ENCODE measurements at regions not wholly inside any gene's neighbourhood (a gene's known extent, or its start where the extent isn't known, plus 50 kb on each side); places are given as distances from the start of the nearest gene placed in this dataset.
"Not testable (repeated sequence)": the region's sequence is repeated elsewhere in the genome, so short reads cannot be mapped to it uniquely, and the experiment has no call there.

DNA sequence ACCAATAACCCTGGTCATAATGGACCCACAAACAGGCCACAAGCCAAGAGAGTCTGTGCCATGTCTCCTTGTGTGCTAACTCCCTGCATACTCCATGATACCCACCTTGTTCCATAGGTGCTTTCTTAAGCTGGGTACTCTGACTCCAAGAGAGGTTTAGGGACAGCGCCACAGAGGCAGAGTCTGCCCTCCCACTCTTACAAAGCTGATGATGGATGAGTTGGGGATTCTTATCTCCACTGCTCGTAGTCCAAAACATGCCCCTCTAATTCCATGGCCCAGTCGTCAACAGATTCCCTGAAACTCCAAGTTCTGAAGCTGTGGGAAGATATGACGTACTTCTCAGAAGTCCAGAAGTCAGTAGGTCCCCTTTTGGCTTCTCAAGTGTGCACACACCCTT, 184.4 kb upstream of the CCL2 start:
- no peaks in the 10 kb centered on the region for H3K4me1 Mint-ChIP-seq (ENCODE audit: low read depth)
- no peaks in the 10 kb centered on the region for H3K36me3 Mint-ChIP-seq (ENCODE audit: low read depth)
- DNase-seq = no peak
- H3K27ac Mint-ChIP-seq = no peak overlapping the region
- no peaks in the 10 kb centered on the region for H3K9me3 Mint-ChIP-seq
- H3K4me3 Mint-ChIP-seq = no peak overlapping the region
- H3K27me3 Mint-ChIP-seq = no peaks in the 10 kb centered on the region

DNA sequence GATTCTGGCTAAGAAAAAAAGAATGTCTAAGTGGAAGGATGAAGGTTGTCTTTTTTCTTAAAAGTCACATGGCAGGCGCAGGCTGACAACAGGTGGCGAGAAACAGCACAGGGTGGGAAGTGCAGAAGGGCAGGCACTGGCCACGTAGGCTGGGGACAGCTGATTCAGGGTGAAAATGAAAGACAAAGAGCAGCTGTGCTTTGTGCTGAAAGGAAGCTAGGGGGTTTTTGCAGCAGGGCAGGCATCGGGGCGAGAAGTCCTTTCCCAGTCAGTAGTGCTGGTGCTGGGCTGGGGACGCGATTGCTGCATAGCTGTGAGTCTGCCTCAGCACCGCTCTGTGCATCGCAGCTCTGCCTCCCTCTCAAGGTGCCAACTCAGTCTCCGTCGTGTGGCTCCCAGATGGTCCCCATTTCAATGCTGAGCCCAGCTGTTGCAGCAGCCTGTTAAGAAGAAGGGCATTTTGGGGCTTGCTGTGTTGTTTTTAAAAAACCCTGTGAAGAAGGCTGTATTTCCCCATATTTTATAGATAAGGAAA, 183.1 kb upstream of the CCL2 start:
- H3K9me3 Mint-ChIP-seq = no peaks in the 10 kb centered on the region
- no peaks in the 10 kb centered on the region for H3K4me1 Mint-ChIP-seq (ENCODE audit: low read depth)
- DNase-seq = no peak
- no peaks in the 10 kb centered on the region for H3K27me3 Mint-ChIP-seq
- H3K36me3 Mint-ChIP-seq (ENCODE audit: low read depth) = no peaks in the 10 kb centered on the region
- H3K4me3 Mint-ChIP-seq = no peak overlapping the region
- no peak overlapping the region for H3K27ac Mint-ChIP-seq

DNA sequence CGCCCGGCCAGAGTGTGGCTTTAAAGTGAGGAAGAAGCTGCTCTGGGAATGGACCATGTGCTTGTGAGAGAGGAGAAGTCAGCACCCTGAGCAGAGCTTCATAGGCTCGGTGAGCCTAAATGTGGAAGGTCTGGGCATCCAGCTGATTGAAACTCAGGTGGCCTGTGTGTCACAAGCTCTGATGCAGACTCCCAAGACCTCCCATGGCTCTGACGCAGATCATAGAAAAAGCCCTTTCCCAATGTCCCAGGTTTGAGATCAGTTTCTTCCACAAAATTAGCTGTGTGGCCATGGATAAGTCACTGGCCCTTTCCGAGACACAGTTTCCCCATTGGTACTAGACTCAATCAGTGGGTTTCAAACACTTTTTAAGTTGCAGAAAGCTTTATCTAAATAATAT, 180.0 kb upstream of the CCL2 start:
- Mint-ChIP-seq H3K4me1 (ENCODE audit: low read depth) (no peaks in the 10 kb centered on the region), H3K9me3 (no peaks in the 10 kb centered on the region), H3K36me3 (ENCODE audit: low read depth) (no peaks in the 10 kb centered on the region), H3K4me3 (no peak overlapping the region), H3K27me3 (peaks cover 20% of the 10 kb centered on the region), H3K27ac (no peak overlapping the region)
- no peak for DNase-seq

DNA sequence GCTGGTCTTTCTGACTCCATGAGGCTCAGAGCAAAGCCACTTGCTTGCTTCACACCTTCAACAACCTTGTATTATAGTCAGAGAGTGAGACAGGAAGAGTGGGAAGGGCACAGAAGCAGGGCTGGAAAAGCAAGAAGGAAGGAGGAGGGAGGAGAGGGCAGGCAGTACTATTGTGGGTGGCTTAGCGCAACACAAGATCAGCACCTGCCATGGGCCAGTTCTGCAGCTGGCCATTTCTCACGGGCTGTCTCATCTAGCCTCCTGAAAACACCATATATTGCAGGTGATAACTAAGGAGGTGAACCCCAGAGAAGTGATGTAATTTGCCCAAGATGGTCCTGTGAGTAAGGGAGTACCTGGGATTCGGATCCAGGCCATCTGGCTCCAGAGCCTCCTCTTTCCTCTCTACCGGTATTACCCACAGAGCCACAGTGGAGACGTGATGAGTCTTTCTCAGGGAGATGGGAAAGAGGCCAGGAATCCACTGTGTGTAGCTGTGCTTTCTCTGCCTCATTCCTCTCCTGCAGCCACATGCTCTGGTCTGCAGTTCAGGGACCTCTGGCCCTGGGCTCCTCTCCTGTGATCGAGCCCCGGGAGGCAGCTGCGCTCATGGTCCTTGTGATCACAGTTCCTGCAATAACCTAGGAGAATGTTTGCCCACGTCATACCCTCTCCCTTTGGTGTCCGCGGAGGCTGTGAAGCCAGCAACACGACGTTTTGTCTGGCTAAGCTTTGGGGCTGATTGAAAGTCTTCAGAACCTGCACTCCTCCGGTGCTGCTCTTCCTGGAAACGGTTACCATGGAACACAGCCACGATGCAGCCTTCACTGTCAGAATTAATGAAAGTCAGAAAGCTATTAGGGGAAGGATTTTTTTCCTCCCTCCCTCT, 178.1 kb upstream of the CCL2 start:
- Mint-ChIP-seq H3K36me3 (ENCODE audit: low read depth) (no peaks in the 10 kb centered on the region), H3K4me3 (no peak overlapping the region), H3K27me3 (peaks cover 23% of the 10 kb centered on the region), H3K27ac (no peak overlapping the region), H3K9me3 (no peaks in the 10 kb centered on the region), H3K4me1 (ENCODE audit: low read depth) (no peaks in the 10 kb centered on the region)
- DNase-seq = no peak

DNA sequence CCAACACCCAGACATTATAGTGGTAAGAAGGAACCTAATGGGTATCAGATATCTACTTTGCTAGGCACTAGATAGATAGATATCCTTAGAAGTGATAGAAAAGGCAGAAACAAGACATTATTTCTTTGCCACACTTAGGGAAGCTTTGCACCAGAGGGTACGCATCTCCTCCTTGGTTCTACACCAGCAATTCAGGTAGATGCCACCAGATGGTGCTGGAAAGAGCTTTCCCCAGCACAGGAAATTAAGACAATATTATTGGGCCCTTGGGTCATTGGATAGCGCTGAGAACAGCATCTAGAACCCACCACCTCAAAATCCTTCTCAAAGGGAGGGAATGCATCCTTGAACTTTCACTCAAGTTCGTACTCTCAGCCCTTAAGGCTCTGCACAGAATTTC, 173.8 kb upstream of the CCL2 start:
- DNase-seq = no peak
- no peak overlapping the region for H3K4me3 Mint-ChIP-seq
- H3K9me3 Mint-ChIP-seq = no peaks in the 10 kb centered on the region
- no peak overlapping the region for H3K27ac Mint-ChIP-seq
- H3K27me3 Mint-ChIP-seq = peaks cover 23% of the 10 kb centered on the region
- H3K36me3 Mint-ChIP-seq (ENCODE audit: low read depth) = no peaks in the 10 kb centered on the region
- no peaks in the 10 kb centered on the region for H3K4me1 Mint-ChIP-seq (ENCODE audit: low read depth)

DNA sequence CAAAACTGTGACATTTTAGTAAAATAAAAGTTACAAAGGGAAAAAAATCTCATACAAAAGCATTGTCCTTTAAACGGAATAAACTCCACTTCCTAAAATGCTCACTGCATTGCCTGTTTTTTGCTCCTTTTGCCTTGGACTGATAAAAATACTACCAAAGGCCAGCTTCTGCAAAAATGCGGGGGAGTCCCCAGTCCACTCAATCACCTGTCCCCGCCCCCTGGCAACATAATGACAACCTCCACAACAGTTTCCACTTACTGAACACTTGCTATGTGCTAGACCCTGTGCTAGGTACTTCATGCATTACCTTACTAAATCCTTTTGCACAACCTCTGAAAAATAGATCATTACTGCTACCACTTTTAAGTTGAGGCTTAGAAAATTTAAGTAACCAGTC, 172.7 kb upstream of the CCL2 start:
- no peaks in the 10 kb centered on the region for H3K4me1 Mint-ChIP-seq (ENCODE audit: low read depth)
- H3K27ac Mint-ChIP-seq = no peak overlapping the region
- H3K4me3 Mint-ChIP-seq = no peak overlapping the region
- H3K9me3 Mint-ChIP-seq = no peaks in the 10 kb centered on the region
- H3K36me3 Mint-ChIP-seq (ENCODE audit: low read depth) = no peaks in the 10 kb centered on the region
- H3K27me3 Mint-ChIP-seq = peaks cover 23% of the 10 kb centered on the region
- DNase-seq = no peak

DNA sequence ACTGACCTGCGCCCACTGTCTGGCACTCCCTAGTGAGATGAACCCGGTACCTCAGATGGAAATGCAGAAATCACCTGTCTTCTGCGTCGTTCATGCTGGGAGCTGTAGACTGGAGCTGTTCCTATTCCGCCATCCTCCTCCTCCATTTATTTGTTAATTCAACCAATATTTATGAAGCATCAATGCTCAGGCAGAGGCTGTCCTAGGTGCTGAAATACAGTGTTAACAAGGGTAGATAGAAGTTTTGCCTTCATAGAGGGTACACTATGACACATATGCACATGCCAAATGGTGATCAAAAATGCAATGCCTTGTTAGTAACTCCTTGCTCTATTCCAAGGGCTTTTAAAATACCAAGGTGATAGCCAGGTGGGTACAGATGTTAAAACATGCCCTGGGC, 166.0 kb upstream of the CCL2 start:
- H3K27ac Mint-ChIP-seq; DNase-seq; H3K4me3 Mint-ChIP-seq; H3K36me3 Mint-ChIP-seq (ENCODE audit: low read depth); H3K4me1 Mint-ChIP-seq (ENCODE audit: low read depth); H3K9me3 Mint-ChIP-seq: not testable (repeated sequence)
- H3K27me3 Mint-ChIP-seq = peaks cover 34% of the 10 kb centered on the region

DNA sequence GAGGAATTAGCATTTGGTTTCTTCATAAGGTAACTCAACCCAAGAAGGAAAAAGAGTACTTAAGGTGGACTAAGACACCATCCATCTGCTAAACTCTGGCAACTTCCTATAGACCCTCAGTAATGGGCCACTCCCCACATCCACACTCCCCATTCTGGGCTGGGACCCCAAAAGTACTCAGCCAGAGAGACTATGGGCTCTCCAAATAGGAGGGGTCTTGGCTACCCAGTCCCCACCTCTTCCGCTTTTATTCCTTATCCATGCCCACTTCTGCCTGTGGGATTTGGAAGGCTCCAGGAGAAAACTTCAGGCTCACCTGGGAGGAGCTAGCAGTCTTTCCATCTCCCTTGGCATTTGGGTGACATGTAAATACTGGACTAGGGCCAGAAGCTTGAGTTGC, 164.5 kb upstream of the CCL2 start:
- Mint-ChIP-seq H3K27ac (no peak overlapping the region), H3K4me1 (ENCODE audit: low read depth) (no peaks in the 10 kb centered on the region), H3K4me3 (no peak overlapping the region), H3K9me3 (peaks cover 2% of the 10 kb centered on the region), H3K36me3 (ENCODE audit: low read depth) (no peaks in the 10 kb centered on the region), H3K27me3 (peaks cover 40% of the 10 kb centered on the region)
- DNase-seq = no peak

DNA sequence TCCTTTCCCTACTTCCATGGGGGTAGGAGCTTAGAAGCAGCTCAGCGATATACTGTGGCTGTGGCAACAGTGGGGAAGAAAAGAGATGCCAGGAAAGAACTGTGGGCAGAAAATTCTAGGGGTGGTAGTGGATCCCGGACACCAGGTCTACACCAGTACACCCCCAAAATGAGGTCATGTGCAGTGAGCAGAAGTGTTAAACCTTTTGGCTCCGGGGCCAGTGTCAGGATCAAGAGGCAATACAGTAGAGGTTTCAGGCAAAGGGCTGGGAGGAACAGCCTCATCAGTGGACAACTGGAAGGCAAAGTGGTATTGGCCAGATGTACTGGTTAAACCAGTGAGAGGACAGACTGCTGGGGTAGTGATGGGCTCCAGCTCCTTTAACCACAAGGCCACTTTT, 163.1 kb upstream of the CCL2 start:
- Mint-ChIP-seq H3K36me3 (ENCODE audit: low read depth) (no peaks in the 10 kb centered on the region), H3K27ac (no peak overlapping the region), H3K9me3 (peaks cover 2% of the 10 kb centered on the region), H3K4me3 (no peak overlapping the region), H3K4me1 (ENCODE audit: low read depth) (no peaks in the 10 kb centered on the region), H3K27me3 (peaks cover 48% of the 10 kb centered on the region)
- no peak for DNase-seq

DNA sequence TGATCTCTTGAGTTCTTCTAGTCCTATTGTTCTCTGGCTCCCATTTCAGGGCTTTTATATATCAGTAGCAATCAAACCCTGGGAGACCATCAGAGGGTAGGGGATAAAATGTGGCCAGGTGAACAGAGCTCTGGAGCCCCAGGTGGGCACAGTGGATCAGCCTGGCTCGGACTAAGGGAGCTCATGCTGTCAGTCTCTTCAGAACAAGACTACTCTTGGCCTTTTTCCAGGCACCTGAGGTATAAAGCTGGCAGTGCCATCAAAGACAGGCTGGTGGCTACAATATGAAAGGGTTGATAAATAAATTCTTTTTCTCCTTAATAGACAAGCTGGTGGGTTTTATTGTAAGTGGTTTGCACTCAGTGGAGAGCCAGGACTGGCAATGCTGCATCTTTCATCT, 160.0 kb upstream of the CCL2 start:
- no peaks in the 10 kb centered on the region for H3K36me3 Mint-ChIP-seq (ENCODE audit: low read depth)
- DNase-seq = no peak
- no peaks in the 10 kb centered on the region for H3K4me1 Mint-ChIP-seq (ENCODE audit: low read depth)
- no peak overlapping the region for H3K27ac Mint-ChIP-seq
- peaks cover 43% of the 10 kb centered on the region for H3K27me3 Mint-ChIP-seq
- no peaks in the 10 kb centered on the region for H3K9me3 Mint-ChIP-seq
- no peak overlapping the region for H3K4me3 Mint-ChIP-seq

DNA sequence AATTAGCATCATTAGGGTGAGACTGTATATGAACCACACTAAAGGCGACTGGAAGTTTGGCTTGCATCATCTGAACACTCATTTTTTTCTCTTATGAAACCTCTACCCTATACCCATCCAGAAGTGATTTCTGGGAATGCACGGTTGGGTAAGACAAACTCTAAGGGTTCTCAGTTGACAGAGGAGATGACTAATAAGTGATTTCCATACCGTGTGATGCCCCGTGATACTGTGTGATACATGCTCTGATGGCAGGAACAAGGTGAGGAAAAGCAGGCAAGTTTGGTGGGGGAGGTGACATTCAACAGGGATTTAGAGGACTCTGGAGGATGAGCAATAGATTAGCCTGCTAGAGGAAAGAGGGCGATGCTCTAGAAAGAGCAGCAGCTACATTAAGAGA, 156.4 kb upstream of the CCL2 start:
- Mint-ChIP-seq H3K4me1 (ENCODE audit: low read depth) (no peaks in the 10 kb centered on the region), H3K27me3 (peaks cover 24% of the 10 kb centered on the region)

DNA sequence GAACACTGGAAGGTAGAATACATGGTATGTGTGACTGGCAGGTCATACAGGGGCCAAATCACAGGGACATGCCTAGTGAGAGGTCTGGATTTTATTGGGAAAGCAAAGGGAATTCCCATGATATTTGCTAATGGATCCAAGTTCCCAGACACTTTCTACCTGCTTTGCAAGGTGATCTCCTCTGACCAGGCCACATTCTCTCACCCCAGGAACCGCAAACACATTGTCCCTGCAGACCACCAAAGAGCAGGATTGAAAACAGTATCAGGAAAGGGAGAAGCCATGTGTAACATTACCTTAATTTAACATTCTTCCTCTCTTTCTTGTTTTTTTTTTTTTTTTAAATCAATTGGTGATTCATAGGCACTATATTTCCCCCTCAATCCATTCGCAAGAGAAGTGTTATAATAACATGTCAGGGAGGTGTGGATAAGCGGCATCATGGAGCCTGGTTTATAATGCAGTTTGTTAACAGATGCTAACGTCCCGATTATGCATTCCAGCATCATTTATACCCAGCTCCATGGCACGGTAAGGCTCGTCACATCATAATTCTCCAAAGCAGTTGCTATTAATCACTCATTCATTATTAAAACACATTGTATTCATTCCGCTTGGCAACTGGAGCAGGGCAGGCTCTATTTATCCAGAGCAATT, 155.1 kb upstream of the CCL2 start:
- Mint-ChIP-seq H3K4me3 (no peak overlapping the region), H3K27me3 (peaks cover 20% of the 10 kb centered on the region), H3K27ac (no peak overlapping the region), H3K36me3 (ENCODE audit: low read depth) (no peaks in the 10 kb centered on the region), H3K4me1 (ENCODE audit: low read depth) (no peaks in the 10 kb centered on the region), H3K9me3 (no peaks in the 10 kb centered on the region)
- DNase-seq = no peak

More for the DNA sequence above, 156.4 kb upstream of the CCL2 start:
- no peak overlapping the region for H3K27ac Mint-ChIP-seq
- no peak overlapping the region for H3K4me3 Mint-ChIP-seq
- H3K36me3 Mint-ChIP-seq (ENCODE audit: low read depth) = no peaks in the 10 kb centered on the region
- H3K9me3 Mint-ChIP-seq = no peaks in the 10 kb centered on the region
- no peak for DNase-seq

DNA sequence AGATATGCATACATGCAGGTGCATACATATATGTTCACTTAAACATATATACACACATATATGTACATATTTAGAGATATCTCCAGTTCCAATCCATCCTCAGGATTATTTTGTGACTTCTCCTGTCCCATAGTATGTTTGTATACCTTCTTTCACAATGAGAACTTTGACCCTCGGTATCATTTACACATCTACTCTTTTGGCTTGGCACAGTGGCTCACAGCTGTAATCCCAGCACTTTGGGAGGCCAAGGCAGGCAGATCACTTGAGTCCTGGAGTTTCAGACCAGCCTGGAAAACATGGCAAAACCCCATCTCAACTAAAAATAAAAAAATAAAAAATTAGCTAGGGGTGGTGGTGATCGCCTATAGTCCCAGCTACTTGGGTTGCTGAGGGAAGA, 148.1 kb upstream of the CCL2 start:
- Mint-ChIP-seq H3K4me3 (no peak overlapping the region), H3K27me3 (peaks cover 34% of the 10 kb centered on the region), H3K27ac (no peak overlapping the region), H3K4me1 (ENCODE audit: low read depth) (no peaks in the 10 kb centered on the region), H3K36me3 (ENCODE audit: low read depth) (no peaks in the 10 kb centered on the region), H3K9me3 (no peaks in the 10 kb centered on the region)
- no peak for DNase-seq

DNA sequence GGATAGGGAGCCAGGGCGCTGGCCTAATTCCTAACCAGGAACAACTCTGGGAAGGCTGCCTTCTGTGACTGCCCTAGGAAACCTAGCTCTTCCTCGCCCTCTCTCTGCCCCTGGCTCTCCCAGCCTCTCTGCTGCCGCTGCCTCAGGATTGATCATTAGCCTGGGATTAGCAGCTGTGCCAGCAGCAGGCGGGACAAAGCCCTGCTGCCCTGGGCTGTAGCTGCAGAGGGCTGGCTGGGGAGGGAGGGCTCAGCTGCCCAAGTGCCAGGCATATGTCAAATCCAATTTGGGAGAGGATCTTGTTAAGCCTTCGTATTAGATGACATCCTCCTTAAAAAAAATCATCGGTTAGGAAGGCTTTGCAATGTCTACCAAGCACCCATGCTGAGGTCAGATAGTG, 144.8 kb upstream of the CCL2 start:
- no peak overlapping the region for H3K4me3 Mint-ChIP-seq
- DNase-seq = no peak
- H3K27ac Mint-ChIP-seq = no peak overlapping the region
- H3K4me1 Mint-ChIP-seq (ENCODE audit: low read depth) = no peaks in the 10 kb centered on the region
- H3K36me3 Mint-ChIP-seq (ENCODE audit: low read depth) = no peaks in the 10 kb centered on the region
- peaks cover 45% of the 10 kb centered on the region for H3K27me3 Mint-ChIP-seq
- no peaks in the 10 kb centered on the region for H3K9me3 Mint-ChIP-seq

DNA sequence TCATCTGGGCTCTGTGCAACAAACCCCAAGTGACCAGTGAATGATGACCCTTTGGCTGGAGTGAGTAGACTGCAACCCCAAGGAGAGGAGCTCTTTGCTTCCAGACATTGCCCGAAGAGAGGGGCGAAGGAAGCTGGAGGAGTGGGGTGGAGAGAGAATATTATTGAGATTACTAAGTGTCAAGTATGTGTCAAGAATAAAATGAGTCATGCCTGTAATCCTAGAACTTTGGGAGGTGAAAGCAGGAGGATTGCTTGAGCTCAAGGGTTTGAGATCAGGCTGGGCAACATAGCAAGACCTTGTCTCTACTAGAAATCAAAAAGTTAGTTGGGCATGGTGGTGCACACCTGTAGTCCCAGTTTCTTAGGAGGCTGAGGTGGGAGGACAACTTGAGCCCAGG, 142.0 kb upstream of the CCL2 start:
- no peaks in the 10 kb centered on the region for H3K4me1 Mint-ChIP-seq (ENCODE audit: low read depth)
- H3K9me3 Mint-ChIP-seq = no peaks in the 10 kb centered on the region
- no peak overlapping the region for H3K4me3 Mint-ChIP-seq
- H3K36me3 Mint-ChIP-seq (ENCODE audit: low read depth) = no peaks in the 10 kb centered on the region
- H3K27ac Mint-ChIP-seq = no peak overlapping the region
- DNase-seq = no peak
- peaks cover 33% of the 10 kb centered on the region for H3K27me3 Mint-ChIP-seq
